ENCODE measurements at regions not wholly inside any gene's neighbourhood (a gene's known extent, or its start where the extent isn't known, plus 50 kb on each side); places are given as distances from the start of the nearest gene placed in this dataset.
"Not testable (repeated sequence)": the region's sequence is repeated elsewhere in the genome, so short reads cannot be mapped to it uniquely, and the experiment has no call there.

DNA sequence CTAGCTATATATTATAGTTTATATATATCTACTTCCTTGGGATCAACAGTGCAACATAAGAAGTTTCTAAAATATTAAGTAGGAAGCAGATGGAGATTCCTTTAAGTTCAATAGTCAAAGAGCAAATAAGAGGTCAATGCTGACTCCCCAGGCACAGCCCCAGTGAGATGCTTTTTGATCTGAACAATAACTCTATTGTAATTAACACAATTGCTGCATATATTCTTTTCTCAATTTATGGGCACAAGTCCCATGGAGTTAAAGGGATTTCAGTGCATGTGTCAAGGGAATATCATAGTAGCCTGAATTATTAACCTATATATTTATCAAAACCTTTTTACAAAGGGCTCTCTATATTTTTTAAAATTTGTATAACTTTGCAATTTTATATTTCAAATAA is 180.8 kb downstream of the SPRY2 start:
- H3K27me3 ChIP-seq (ENCODE audit: low read length): no peaks in the 10 kb centered on the region
- H3K27ac ChIP-seq (ENCODE audit: low read depth, low read length): no peak overlapping the region
- no peaks in the 10 kb centered on the region for H3K36me3 ChIP-seq (ENCODE audit: low read length)
- no peak overlapping the region for H3K4me2 ChIP-seq (ENCODE audit: low read depth, low read length, poor library complexity, severe bottlenecking)
- no peaks in the 10 kb centered on the region for H3F3A ChIP-seq (ENCODE audit: insufficient read depth)
- no peaks in the 10 kb centered on the region for H3K9me3 ChIP-seq (ENCODE audit: insufficient read depth, low read length)
- H3K9me2 ChIP-seq (replicated peaks; ENCODE audit: insufficient read depth, low read length): no peaks in the 10 kb centered on the region
- no peaks in the 10 kb centered on the region for H4K20me1 ChIP-seq (ENCODE audit: low read depth, low read length)
- TF ChIP-seq CTCF (IDR thresholded peaks at IDR 0.05; ENCODE audit: insufficient read depth, low read length, poor library complexity, severe bottlenecking) (no peak), EZH2phosphoT487 (conservative IDR thresholded peaks at IDR 0.05; ENCODE audit: low read length) (no peak)
- H3K4me3 ChIP-seq (ENCODE audit: insufficient read depth, low read length, poor library complexity, severe bottlenecking): no peak overlapping the region
- no peaks in the 10 kb centered on the region for H3K79me2 ChIP-seq (ENCODE audit: insufficient read depth, low read length)
- H2AFZ ChIP-seq (ENCODE audit: low read depth, low read length, severe bottlenecking): no peak overlapping the region
- no peak overlapping the region for H3K9ac ChIP-seq (ENCODE audit: low read length)

GRCh38 chr13:80157261-80157932 is 183.5 kb downstream of the SPRY2 start:
- Histone ChIP-seq H3K4me3 (ENCODE audit: insufficient read depth, low read length, poor library complexity, severe bottlenecking) (no peak overlapping the region), H3K27ac (ENCODE audit: low read depth, low read length) (no peak overlapping the region), H2AFZ (ENCODE audit: low read depth, low read length, severe bottlenecking) (no peak overlapping the region), H3K9me2 (replicated peaks; ENCODE audit: insufficient read depth, low read length) (no peaks in the 10 kb centered on the region), H3K36me3 (ENCODE audit: low read length) (no peaks in the 10 kb centered on the region), H3F3A (ENCODE audit: insufficient read depth) (no peaks in the 10 kb centered on the region), H3K9ac (ENCODE audit: low read length) (no peak overlapping the region), H3K27me3 (ENCODE audit: low read length) (no peaks in the 10 kb centered on the region), H3K9me3 (ENCODE audit: insufficient read depth, low read length) (no peaks in the 10 kb centered on the region), H3K4me2 (ENCODE audit: low read depth, low read length, poor library complexity, severe bottlenecking) (no peak overlapping the region), H3K79me2 (ENCODE audit: insufficient read depth, low read length) (no peaks in the 10 kb centered on the region), H4K20me1 (ENCODE audit: low read depth, low read length) (no peaks in the 10 kb centered on the region)
- TF ChIP-seq CTCF (IDR thresholded peaks at IDR 0.05; ENCODE audit: insufficient read depth, low read length, poor library complexity, severe bottlenecking) (no peak), EZH2phosphoT487 (conservative IDR thresholded peaks at IDR 0.05; ENCODE audit: low read length) (no peak)

GRCh38 chr13:80152142-80152541 is 188.8 kb downstream of the SPRY2 start:
- not testable (repeated sequence) for H3K27me3 ChIP-seq (ENCODE audit: low read length); H3K9me3 ChIP-seq (ENCODE audit: insufficient read depth, low read length); H3K27ac ChIP-seq (ENCODE audit: low read depth, low read length); H3K9me2 ChIP-seq (replicated peaks; ENCODE audit: insufficient read depth, low read length); H3K36me3 ChIP-seq (ENCODE audit: low read length); H2AFZ ChIP-seq (ENCODE audit: low read depth, low read length, severe bottlenecking); H4K20me1 ChIP-seq (ENCODE audit: low read depth, low read length); H3K79me2 ChIP-seq (ENCODE audit: insufficient read depth, low read length); H3K4me2 ChIP-seq (ENCODE audit: low read depth, low read length, poor library complexity, severe bottlenecking); H3F3A ChIP-seq (ENCODE audit: insufficient read depth); H3K9ac ChIP-seq (ENCODE audit: low read length); H3K4me3 ChIP-seq (ENCODE audit: insufficient read depth, low read length, poor library complexity, severe bottlenecking)

GRCh38 chr13:80151016-80151415 is 189.9 kb downstream of the SPRY2 start:
- Histone ChIP-seq H3K4me3 (ENCODE audit: insufficient read depth, low read length, poor library complexity, severe bottlenecking) (no peak overlapping the region), H4K20me1 (ENCODE audit: low read depth, low read length) (no peaks in the 10 kb centered on the region), H2AFZ (ENCODE audit: low read depth, low read length, severe bottlenecking) (no peak overlapping the region), H3K27me3 (ENCODE audit: low read length) (no peaks in the 10 kb centered on the region), H3K9me2 (replicated peaks; ENCODE audit: insufficient read depth, low read length) (no peaks in the 10 kb centered on the region), H3K27ac (ENCODE audit: low read depth, low read length) (no peak overlapping the region), H3K4me2 (ENCODE audit: low read depth, low read length, poor library complexity, severe bottlenecking) (no peak overlapping the region), H3F3A (ENCODE audit: insufficient read depth) (no peaks in the 10 kb centered on the region), H3K9ac (ENCODE audit: low read length) (no peak overlapping the region), H3K79me2 (ENCODE audit: insufficient read depth, low read length) (no peaks in the 10 kb centered on the region), H3K36me3 (ENCODE audit: low read length) (no peaks in the 10 kb centered on the region), H3K9me3 (ENCODE audit: insufficient read depth, low read length) (no peaks in the 10 kb centered on the region)
- no peak for TF ChIP-seq CTCF (IDR thresholded peaks at IDR 0.05; ENCODE audit: insufficient read depth, low read length, poor library complexity, severe bottlenecking)
- no peak for TF ChIP-seq EZH2phosphoT487 (conservative IDR thresholded peaks at IDR 0.05; ENCODE audit: low read length)

All from SU-DHL-6 (cell line).